WTC11 (cell line): ENCODE measurements at regions not wholly inside any gene's neighbourhood (a gene's known extent, or its start where the extent isn't known, plus 50 kb on each side); places are given as distances from the start of the nearest gene placed in this dataset.

Experiments
- ATAC-seq: fragments of 200-7000 bp; cut with Tn5 transposase; 2 replicates; pipeline ENCODE4 v1.10.0; 2021; ENCODE audit warnings: mild to moderate bottlenecking, moderate library complexity
- CTCF ChIA-PET: fragments of 300-600 bp; sonication (Branson Sonifier 250); formaldehyde crosslinking; loops from one replicate; lab custom pipeline; 2021; ENCODE audit warnings: antibody characterized with exemption; lab: Charles Lee
- POLR2A ChIA-PET: fragments of 350-600 bp; sonication (Branson Sonifier 250); formaldehyde crosslinking; loops from one replicate; lab custom pipeline; 2021; ENCODE audit warnings: antibody characterized with exemption; lab: Charles Lee
- DNase-seq: peaks from one replicate; pipeline ENCODE4 v3.0.0; 2021; ENCODE audit warnings: low spot score
- H3K27ac Mint-ChIP-seq: 2 replicates; pipeline ENCODE4 v1.8.0; 2021; ENCODE audit warnings: mixed read lengths
- H3K27me3 Mint-ChIP-seq: 2 replicates; pipeline ENCODE4 v1.8.0; 2021; ENCODE audit warnings: low read depth, mild to moderate bottlenecking, moderate library complexity, mixed read lengths
- H3K36me3 Mint-ChIP-seq: 2 replicates; pipeline ENCODE4 v1.8.0; 2021; ENCODE audit warnings: mixed read lengths
- H3K4me1 Mint-ChIP-seq: 2 replicates; pipeline ENCODE4 v1.8.0; 2022; ENCODE audit warnings: mixed read lengths
- H3K4me3 Mint-ChIP-seq: 2 replicates; pipeline ENCODE4 v1.8.0; 2021; ENCODE audit warnings: mild to moderate bottlenecking, moderate library complexity, mixed read lengths
- H3K9me3 Mint-ChIP-seq: 2 replicates; pipeline ENCODE4 v1.8.0; 2021; ENCODE audit warnings: mixed read lengths
- CDX4 ChIP-seq: fragments of 250-450 bp; sonication (Bioruptor Pico); IDR thresholded peaks from 2 replicates; pipeline ENCODE4 v1.9.0; 2021; ENCODE audit warnings: moderate library complexity, mild to moderate bottlenecking, inconsistent platforms, borderline replicate concordance
- CTCF ChIP-seq: fragments of 200-600 bp; IDR thresholded peaks from 2 replicates; pipeline ENCODE4 v1.8.0; 2022; ENCODE audit warnings: antibody characterized with exemption
- E2F1 ChIP-seq: sonication (generic); formaldehyde crosslinking; IDR thresholded peaks from 2 replicates; pipeline ENCODE4 v1.8.0; 2022; ENCODE audit warnings: mild to moderate bottlenecking, missing genetic modification reagents
- ERG ChIP-seq: fragments of 250-450 bp; sonication (Bioruptor Pico); IDR thresholded peaks from 2 replicates; pipeline ENCODE4 v1.8.0; 2021; ENCODE audit warnings: mild to moderate bottlenecking
- IRF2 ChIP-seq: sonication (generic); formaldehyde crosslinking; IDR thresholded peaks from 2 replicates; pipeline ENCODE4 v1.8.0; 2022; ENCODE audit warnings: low read depth, missing genetic modification reagents, borderline replicate concordance
- MLX ChIP-seq: sonication (generic); formaldehyde crosslinking; IDR thresholded peaks from 2 replicates; pipeline ENCODE4 v1.8.1; 2023; ENCODE audit warnings: mild to moderate bottlenecking, missing genetic modification reagents, moderate library complexity
- MYBL2 ChIP-seq: sonication (generic); formaldehyde crosslinking; IDR thresholded peaks from 2 replicates; pipeline ENCODE4 v1.8.1; 2023; ENCODE audit warnings: mild to moderate bottlenecking, moderate library complexity, missing genetic modification reagents
- TEAD1 ChIP-seq: sonication (generic); formaldehyde crosslinking; IDR thresholded peaks from 2 replicates; pipeline ENCODE4 v1.8.0; 2022; ENCODE audit warnings: mild to moderate bottlenecking, missing genetic modification reagents
- TP53 ChIP-seq: sonication (generic); formaldehyde crosslinking; IDR thresholded peaks from 2 replicates; pipeline ENCODE4 v1.8.1; 2023; ENCODE audit warnings: mild to moderate bottlenecking, missing genetic modification reagents
- USF1 ChIP-seq: sonication (generic); formaldehyde crosslinking; IDR thresholded peaks from 2 replicates; pipeline ENCODE4 v1.8.0; 2022; ENCODE audit warnings: mild to moderate bottlenecking, missing genetic modification reagents
- ZBTB43 ChIP-seq: sonication (generic); formaldehyde crosslinking; IDR thresholded peaks from 2 replicates; pipeline ENCODE4 v1.8.1; 2023; ENCODE audit warnings: mild to moderate bottlenecking, missing genetic modification reagents
- ZNF512 ChIP-seq: sonication (generic); formaldehyde crosslinking; IDR thresholded peaks from 2 replicates; pipeline ENCODE4 v1.8.1; 2022; ENCODE audit warnings: missing genetic modification reagents, borderline replicate concordance
- ZNF532 ChIP-seq: fragments of 250-450 bp; sonication (Bioruptor Pico); IDR thresholded peaks from 2 replicates; pipeline ENCODE4 v1.9.0; 2021; ENCODE audit warnings: mild to moderate bottlenecking, borderline replicate concordance

GRCh38 chr14:46008348-46008747, 643.2 kb downstream of the RPL10L start:
- Mint-ChIP-seq H3K4me1 (peaks cover 11% of the 10 kb centered on the region), H3K27ac (no peak overlapping the region), H3K4me3 (no peak overlapping the region), H3K36me3 (peaks cover 31% of the 10 kb centered on the region), H3K27me3 (peaks cover 4% of the 10 kb centered on the region)
- CTCF ChIA-PET, result no interaction called here
- ATAC-seq, result no peak
- DNase-seq, result no peak
- POLR2A ChIA-PET, result no interaction called here
- TF ChIP-seq USF1 (CRISPR knock-in tag) (no peak), TEAD1 (CRISPR knock-in tag) (no peak)
- TF ChIP-seq, all 79 proteins: peak for 0
- peaks cover 54% of the 10 kb centered on the region for H3K9me3 Mint-ChIP-seq

GRCh38 chr14:45998554-45998953, 653.0 kb downstream of the RPL10L start:
- ChIA-PET CTCF (no interaction called here), POLR2A (no interaction called here)
- Mint-ChIP-seq H3K36me3 (peaks cover 10% of the 10 kb centered on the region), H3K27me3 (no peaks in the 10 kb centered on the region), H3K9me3 (peaks cover 38% of the 10 kb centered on the region), H3K4me1 (no peaks in the 10 kb centered on the region), H3K4me3 (no peak overlapping the region), H3K27ac (no peak overlapping the region)
- ATAC-seq (no peak), DNase-seq (no peak)
- TF ChIP-seq CDX4 (CRISPR knock-in tag) (no peak), ZBTB43 (CRISPR knock-in tag) (no peak), CTCF (no peak), MLX (no peak), IRF2 (CRISPR knock-in tag) (no peak), TP53 (CRISPR knock-in tag) (no peak), MYBL2 (CRISPR knock-in tag) (no peak), ERG (no peak)

- ATAC-seq, result no peak
- CTCF ChIA-PET, result no interaction called here
- no peak for TF ChIP-seq E2F1 (CRISPR knock-in tag)
- no peak for TF ChIP-seq TEAD1 (CRISPR knock-in tag)
- TF ChIP-seq ZNF532 (CRISPR knock-in tag), result no peak
- no peak for TF ChIP-seq ZNF512 (CRISPR knock-in tag)
- peak; percentile 31; the same call in 1 of the 2 replicates for TF ChIP-seq CTCF
Measured at GRCh38 chr14:45990252-45990651, 661.3 kb downstream of the RPL10L start.

More at GRCh38 chr14:45990252-45990651, 661.3 kb downstream of the RPL10L start:
- H3K36me3 Mint-ChIP-seq, result peaks cover 3% of the 10 kb centered on the region; the same call in 1 of the 2 replicates
- H3K4me3 Mint-ChIP-seq, result no peak overlapping the region
- H3K27ac Mint-ChIP-seq, result no peak overlapping the region
- DNase-seq, result no peak
- peaks cover 28% of the 10 kb centered on the region for H3K9me3 Mint-ChIP-seq
- POLR2A ChIA-PET, result no interaction called here
- H3K4me1 Mint-ChIP-seq, result no peaks in the 10 kb centered on the region
- H3K27me3 Mint-ChIP-seq, result no peaks in the 10 kb centered on the region
